H1 (cell line): ENCODE measurements at regions not wholly inside any gene's neighbourhood (a gene's known extent, or its start where the extent isn't known, plus 50 kb on each side); places are given as distances from the start of the nearest gene placed in this dataset.

Experiments used
- CTCF ChIA-PET: fragments of 300-600 bp; sonication (Branson Sonifier 250); formaldehyde crosslinking; loops from one replicate; lab custom pipeline; 2021; ENCODE audit not compliant: partially characterized antibody; lab: Charles Lee
- POLR2A ChIA-PET: fragments of 300-600 bp; sonication (Branson Sonifier 250); formaldehyde crosslinking; loops from one replicate; lab custom pipeline; 2021; ENCODE audit warnings: inconsistent platforms; ENCODE audit not compliant: partially characterized antibody; lab: Charles Lee
- DNase-seq, 2 experiments: peaks; one replicate each; pipeline versions ENCODE4 v3.0.0 to v3.0.0-alpha.2; 2010 to 2022; ENCODE audit warnings: low spot score in 2 of 2, low read depth in 1 of 2, mixed read lengths in 1 of 2
- FAIRE-seq: peaks from 2 replicates; lab custom pipeline; 2011; peaks lifted over from hg19 to GRCh38; lab: Jason Lieb, UNC
- H2AFZ ChIP-seq: 2 replicates; pipeline ENCODE4 v1.8.1; 2012; ENCODE audit warnings: low read length, inconsistent platforms
- H2AK5ac ChIP-seq: 2 replicates; pipeline ENCODE4 v1.6.1; 2013; ENCODE audit warnings: low read depth, low read length
- H2BK120ac ChIP-seq: replicated peaks from 2 replicates; pipeline ENCODE3; 2013; ENCODE audit warnings: low read depth, low read length, inconsistent platforms
- H2BK12ac ChIP-seq: 2 replicates; pipeline ENCODE4 v1.6.1; 2013; ENCODE audit warnings: low read depth, low read length
- H2BK15ac ChIP-seq: 2 replicates; pipeline ENCODE4 v1.6.1; 2013; ENCODE audit warnings: low read length
- H2BK20ac ChIP-seq: 2 replicates; pipeline ENCODE4 v1.6.1; 2013; ENCODE audit warnings: low read length
- H2BK5ac ChIP-seq: 2 replicates; pipeline ENCODE4 v1.6.1; 2013; ENCODE audit warnings: low read depth, low read length
- H3K14ac ChIP-seq: 2 replicates; pipeline ENCODE4 v1.6.1; 2013; ENCODE audit warnings: inconsistent platforms; ENCODE audit not compliant: insufficient read length
- H3K18ac ChIP-seq: 2 replicates; pipeline ENCODE4 v1.6.1; 2013; ENCODE audit warnings: low read length; ENCODE audit errors: extremely low read depth
- H3K23ac ChIP-seq: 2 replicates; pipeline ENCODE4 v1.6.1; 2013; ENCODE audit warnings: inconsistent platforms; ENCODE audit not compliant: insufficient read length
- H3K23me2 ChIP-seq: 2 replicates; pipeline ENCODE4 v1.6.1; 2013; ENCODE audit warnings: low read depth, low read length
- H3K27ac ChIP-seq: 2 replicates; pipeline ENCODE4 v1.6.1; 2011; ENCODE audit warnings: low read depth, low read length, inconsistent platforms
- H3K27me3 ChIP-seq, 4 experiments: replicated peaks in 1 of 4; 1 replicate in 1 of 4; 2 replicates in 3 of 4; pipeline versions ENCODE4 v1.6.1 to v1.8.1; 2011 to 2013; ENCODE audit warnings: low read length in 3 of 4, mild to moderate bottlenecking in 3 of 4, inconsistent platforms in 2 of 4, mixed read lengths in 2 of 4, moderate library complexity in 1 of 4; ENCODE audit not compliant: control insufficient read depth in 3 of 4, insufficient read depth in 3 of 4; ENCODE audit errors: extremely low read depth in 1 of 4
- H3K36me3 ChIP-seq, 4 experiments: 2 replicates each; pipeline versions ENCODE4 v1.6.1 to v1.8.1; 2011 to 2013; ENCODE audit warnings: mild to moderate bottlenecking in 4 of 4, low read length in 3 of 4, moderate library complexity in 2 of 4, control low read depth in 1 of 4, inconsistent platforms in 1 of 4; ENCODE audit not compliant: insufficient read depth in 4 of 4, control insufficient read depth in 2 of 4
- H3K4ac ChIP-seq: replicated peaks from 2 replicates; pipeline ENCODE3; 2013; ENCODE audit warnings: low read length, low read depth, mixed read lengths, inconsistent platforms; ENCODE audit not compliant: insufficient read length
- H3K4me1 ChIP-seq, 4 experiments: replicated peaks in 1 of 4; 1 replicate in 1 of 4; 2 replicates in 3 of 4; pipeline versions ENCODE4 v1.6.1 to v1.8.1; 2011 to 2013; ENCODE audit warnings: low read length in 3 of 4, inconsistent platforms in 2 of 4, mixed read lengths in 1 of 4; ENCODE audit not compliant: insufficient read depth in 4 of 4, control insufficient read depth in 3 of 4
- H3K4me2 ChIP-seq, 2 experiments: 2 replicates each; pipeline versions ENCODE4 v1.6.1 to v1.8.1; 2011 to 2013; ENCODE audit warnings: low read depth in 2 of 2, low read length in 2 of 2, control low read depth in 1 of 2, inconsistent platforms in 1 of 2, mild to moderate bottlenecking in 1 of 2; ENCODE audit not compliant: insufficient read depth in 1 of 2
- H3K4me3 ChIP-seq, 4 experiments: fragments of 200-600, 300-600 bp in 1 of 4; sonication (generic), shearing (Covaris generic), sonication (Bioruptor Twin) in 1 of 4; 2 replicates each; pipeline versions ENCODE4 v1.5.1 to v1.8.1; 2011 to 2016; ENCODE audit warnings: low read length in 4 of 4, low read depth in 3 of 4, control low read depth in 2 of 4, inconsistent platforms in 2 of 4, mild to moderate bottlenecking in 2 of 4, mixed read lengths in 1 of 4, moderate library complexity in 1 of 4; ENCODE audit not compliant: insufficient read depth in 2 of 4; ENCODE audit errors: extremely low read depth in 1 of 4
- H3K56ac ChIP-seq: replicated peaks from 2 replicates; pipeline ENCODE3; 2013; ENCODE audit warnings: low read depth, mild to moderate bottlenecking, mixed read lengths, low read length, inconsistent platforms; ENCODE audit not compliant: insufficient read length
- H3K79me1 ChIP-seq: 2 replicates; pipeline ENCODE4 v1.6.1; 2013; ENCODE audit warnings: low read depth, low read length, control low read depth
- H3K79me2 ChIP-seq, 2 experiments: 2 replicates each; pipeline versions ENCODE4 v1.6.1 to v1.8.1; 2012 to 2013; ENCODE audit warnings: low read length in 2 of 2, mild to moderate bottlenecking in 2 of 2, inconsistent platforms in 1 of 2; ENCODE audit not compliant: insufficient read depth in 2 of 2, control insufficient read depth in 1 of 2
- H3K9ac ChIP-seq, 4 experiments: replicated peaks in 1 of 4; 1 replicate in 1 of 4; 2 replicates in 3 of 4; pipeline versions ENCODE4 v1.6.1 to v1.8.1; 2011 to 2013; ENCODE audit warnings: low read depth in 3 of 4, low read length in 3 of 4, control low read depth in 2 of 4, mild to moderate bottlenecking in 2 of 4, moderate library complexity in 2 of 4, inconsistent platforms in 1 of 4; ENCODE audit errors: extremely low read depth in 1 of 4
- H3K9me3 ChIP-seq, 2 experiments: 2 replicates each; pipeline versions ENCODE4 v1.6.1 to v1.8.1; 2012 to 2013; ENCODE audit warnings: mild to moderate bottlenecking in 2 of 2, moderate library complexity in 2 of 2, control low read depth in 1 of 2, inconsistent platforms in 1 of 2, low read depth in 1 of 2, low read length in 1 of 2, mixed read lengths in 1 of 2; ENCODE audit not compliant: insufficient read depth in 2 of 2
- H4K20me1 ChIP-seq, 2 experiments: replicated peaks in 1 of 2; 2 replicates each; pipeline versions ENCODE3 to v1.8.1; 2011 to 2013; ENCODE audit warnings: inconsistent platforms in 2 of 2, low read length in 2 of 2, mild to moderate bottlenecking in 1 of 2; ENCODE audit not compliant: insufficient read depth in 2 of 2, control insufficient read depth in 1 of 2
- H4K5ac ChIP-seq: 2 replicates; pipeline ENCODE4 v1.6.1; 2013; ENCODE audit warnings: low read length, low read depth, mixed read lengths, inconsistent platforms; ENCODE audit not compliant: insufficient read length
- H4K8ac ChIP-seq: 2 replicates; pipeline ENCODE4 v1.8.0; 2013; ENCODE audit warnings: mild to moderate bottlenecking, moderate library complexity, low read length, inconsistent platforms; ENCODE audit not compliant: insufficient read depth; ENCODE audit errors: extremely low read depth
- H4K91ac ChIP-seq: replicated peaks from 2 replicates; pipeline ENCODE3; 2013; ENCODE audit warnings: low read length, mixed read lengths, inconsistent platforms; ENCODE audit not compliant: insufficient read length
- EP300 ChIP-seq, 2 experiments: IDR thresholded peaks; 1 replicate in 1 of 2; 2 replicates in 1 of 2; pipeline ENCODE4 v1.6.1; 2011 to 2012; ENCODE audit warnings: low read depth in 2 of 2, low read length in 2 of 2, mild to moderate bottlenecking in 2 of 2, borderline replicate concordance in 1 of 2, inconsistent platforms in 1 of 2, moderate library complexity in 1 of 2
- GTF2F1 ChIP-seq: IDR thresholded peaks from 2 replicates; pipeline ENCODE4 v1.6.1; 2012; ENCODE audit warnings: low read depth, low read length, improper control_type of control experiment, borderline replicate concordance
- SRF ChIP-seq: IDR thresholded peaks from 2 replicates; pipeline ENCODE4 v1.6.1; 2011; ENCODE audit warnings: mild to moderate bottlenecking, low read depth, low read length, moderate library complexity
- YY1 ChIP-seq: IDR thresholded peaks from 2 replicates; pipeline ENCODE4 v1.6.1; 2011; ENCODE audit warnings: low read depth, mild to moderate bottlenecking, low read length
- WGBS, 2 experiments: shearing (Covaris generic) in 1 of 2; methylation state at CpG; one replicate each; pipeline versions ENCODE4 v1.1.6 to v1.1.7; 2013 to 2015; ENCODE audit warnings: low lambda C conversion rate in 2 of 2, mixed read lengths in 2 of 2, inconsistent platforms in 1 of 2, low coverage in 1 of 2, missing lambda C conversion rate in 1 of 2; ENCODE audit not compliant: insufficient replicate concordance in 2 of 2, insufficient coverage in 1 of 2, insufficient read length in 1 of 2; ENCODE audit errors: extremely low coverage in 1 of 2, missing lambda C conversion rate in 1 of 2; 5-methylcytosine and 5-hydroxymethylcytosine counted together

- Histone ChIP-seq H4K8ac (no peak overlapping the region), H3K79me2 (no peaks in the 10 kb centered on the region), H3K23me2 (no peaks in the 10 kb centered on the region), H3K9ac (no peak overlapping the region), H3K4me2 (no peak overlapping the region), H3K27ac (no peak overlapping the region), H3K4me1 (no peaks in the 10 kb centered on the region), H2AFZ (no peak overlapping the region), H3K4ac (no peak overlapping the region), H3K36me3 (no peaks in the 10 kb centered on the region), H4K20me1 (no peaks in the 10 kb centered on the region), H3K23ac (no peak overlapping the region), H3K27me3 (no peaks in the 10 kb centered on the region), H3K79me1 (no peaks in the 10 kb centered on the region), H2BK12ac (no peak overlapping the region), H3K18ac (no peak overlapping the region), H2BK20ac (no peak overlapping the region), H2AK5ac (no peak overlapping the region), H2BK5ac (no peak overlapping the region), H4K5ac (no peak overlapping the region), H3K4me3 (no peak overlapping the region), H3K9me3 (no peaks in the 10 kb centered on the region), H3K56ac (no peak overlapping the region), H4K91ac (no peak overlapping the region), H3K14ac (no peak overlapping the region), H2BK120ac (no peak overlapping the region), H2BK15ac (no peak overlapping the region)
- DNase-seq, result no peak
- CTCF ChIA-PET, result interaction anchor here (0.6 to 2.7 kb wide), 7 partner anchors 10 to 1624 kb away, joined by 3 to 15 read pairs (median 4); no protein-coding TSS in a partner anchor
- TF ChIP-seq YY1 (no peak), SRF (no peak), GTF2F1 (no peak), EP300 (IDR thresholded peaks at IDR 0.05; ENCODE audit: borderline replicate concordance in 1 of 2, low read depth in 2 of 2, low read length in 2 of 2) (no peak)
- 95% methylated on average over 4 of the region's 4 CpGs; no CpG with 5 or more reads in 1 of the 2 experiments for WGBS, 2 experiments
- POLR2A ChIA-PET, result no interaction called here
- FAIRE-seq, result no peak
Measured at GRCh38 chr12:17591005-17591681, 498.9 kb downstream of the RERGL start.
